Duodenal mucosa (tissue), 2 donors: ENCODE measurements at regions not wholly inside any gene's neighbourhood (a gene's known extent, or its start where the extent isn't known, plus 50 kb on each side); places are given as distances from the start of the nearest gene placed in this dataset.

Experiments used
- H3K27ac ChIP-seq: one replicate; pipeline ENCODE4 v1.7.0; 2013; ENCODE audit warnings: low read depth, low read length
- H3K27me3 ChIP-seq, 2 donors: one replicate each; pipeline ENCODE4 v1.7.0; 2013; ENCODE audit warnings: low read length in 2 of 2, control low read depth in 1 of 2; ENCODE audit not compliant: insufficient read depth in 2 of 2, control insufficient read depth in 1 of 2
- H3K36me3 ChIP-seq, 2 donors: one replicate each; pipeline ENCODE4 v1.7.0; 2013; ENCODE audit warnings: low read length in 2 of 2, control low read depth in 1 of 2; ENCODE audit not compliant: insufficient read depth in 2 of 2, control insufficient read depth in 1 of 2
- H3K4me1 ChIP-seq, 2 donors: one replicate each; pipeline ENCODE4 v1.7.0; 2013; ENCODE audit warnings: low read length in 2 of 2, control low read depth in 1 of 2; ENCODE audit not compliant: insufficient read depth in 2 of 2, control insufficient read depth in 1 of 2
- H3K4me3 ChIP-seq, 2 donors: one replicate each; pipeline ENCODE4 v1.7.0; 2013; ENCODE audit warnings: low read length in 2 of 2, low read depth in 1 of 2
- H3K9ac ChIP-seq, 2 donors: one replicate each; pipeline ENCODE4 v1.7.0; 2013; ENCODE audit warnings: low read length in 2 of 2, low read depth in 1 of 2
- H3K9me3 ChIP-seq, 2 donors: one replicate each; pipeline ENCODE4 v1.7.0; 2013; ENCODE audit warnings: low read length in 2 of 2, control low read depth in 1 of 2; ENCODE audit not compliant: control insufficient read depth in 1 of 2

DNA sequence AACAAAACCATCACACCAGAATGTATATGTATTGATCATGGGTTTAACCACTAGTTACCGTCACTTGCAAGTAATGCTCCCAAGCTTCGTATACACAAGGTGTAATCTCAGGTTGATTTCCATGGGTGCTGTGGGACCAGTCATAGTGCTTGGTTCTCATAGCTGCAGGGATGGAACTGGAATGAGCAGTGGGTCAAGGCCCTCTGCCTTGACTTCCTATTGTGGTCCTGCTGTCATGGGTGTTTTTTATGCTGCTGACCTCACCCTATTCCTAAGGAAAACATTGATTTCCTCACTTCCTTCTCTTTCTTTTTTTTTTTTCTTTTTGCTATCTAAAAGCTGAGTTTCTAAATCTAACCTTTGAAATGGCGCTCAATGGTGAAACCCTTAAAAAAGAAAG, 325.6 kb upstream of the RASGRP1 start:
- Histone ChIP-seq H3K4me3 (no peak overlapping the region), H3K36me3 (no peaks in the 10 kb centered on the region), H3K27me3 (no peaks in the 10 kb centered on the region), H3K9me3 (no peaks in the 10 kb centered on the region), H3K4me1 (no peaks in the 10 kb centered on the region), H3K27ac (no peak overlapping the region), H3K9ac (no peak overlapping the region)

DNA sequence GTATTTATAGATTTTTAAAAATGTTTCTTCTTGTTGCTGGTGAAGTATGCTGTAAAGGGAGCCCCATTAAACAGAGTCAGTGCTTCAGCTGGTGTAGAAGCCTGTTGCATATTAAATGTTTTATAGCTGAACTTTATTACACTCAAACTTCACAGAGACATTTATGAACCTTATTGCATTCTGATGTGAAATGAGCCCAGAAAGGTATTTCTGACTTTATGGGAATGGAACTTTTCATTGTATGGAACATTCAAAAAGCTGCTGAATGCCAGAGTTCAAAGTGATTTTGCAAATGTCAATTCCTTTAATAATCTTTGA, 329.3 kb upstream of the RASGRP1 start:
- H3K9ac ChIP-seq, result no peak overlapping the region
- H3K4me3 ChIP-seq, result no peak overlapping the region

DNA sequence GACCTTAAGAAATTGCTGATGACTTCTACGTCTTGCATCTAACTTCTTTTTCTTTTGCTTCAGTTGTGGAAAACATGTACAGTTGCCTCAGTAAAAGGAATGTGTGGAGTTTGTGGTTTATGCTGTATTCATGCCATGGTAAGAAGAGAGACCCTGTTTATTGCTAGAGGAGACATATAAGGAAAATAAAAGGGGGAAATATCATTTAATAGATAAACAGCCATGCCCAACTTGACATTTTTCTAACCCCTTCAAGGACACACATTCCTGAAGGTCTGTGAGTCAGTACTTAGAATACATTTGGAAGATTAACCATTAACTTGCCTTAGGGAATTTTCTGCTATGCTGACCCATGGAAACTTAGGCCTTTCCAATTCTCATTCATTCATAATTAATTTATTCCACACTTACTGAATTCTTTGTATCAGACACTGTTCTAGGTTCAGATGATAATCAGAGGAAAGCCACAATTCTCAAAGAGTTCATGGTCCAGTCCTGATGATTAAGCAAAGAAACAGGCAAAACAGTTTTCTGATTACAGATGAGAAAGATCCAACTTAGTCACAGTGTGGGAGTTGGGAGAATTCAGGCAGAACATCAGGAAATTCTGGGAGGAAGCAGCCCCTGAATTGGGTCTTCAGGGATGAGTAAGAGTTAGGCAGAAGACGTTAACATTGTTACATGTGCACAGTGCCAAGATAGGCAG, 329.8 kb upstream of the RASGRP1 start:
- Histone ChIP-seq H3K9ac (no peak overlapping the region), H3K27me3 (no peaks in the 10 kb centered on the region), H3K36me3 (no peaks in the 10 kb centered on the region), H3K4me3 (no peak overlapping the region), H3K27ac (no peak overlapping the region), H3K9me3 (no peaks in the 10 kb centered on the region), H3K4me1 (no peaks in the 10 kb centered on the region)

More for the DNA sequence above, 329.3 kb upstream of the RASGRP1 start:
- H3K9me3 ChIP-seq, result no peaks in the 10 kb centered on the region
- no peaks in the 10 kb centered on the region for H3K4me1 ChIP-seq
- H3K36me3 ChIP-seq, result no peaks in the 10 kb centered on the region
- no peak overlapping the region for H3K27ac ChIP-seq
- H3K27me3 ChIP-seq, result no peaks in the 10 kb centered on the region

DNA sequence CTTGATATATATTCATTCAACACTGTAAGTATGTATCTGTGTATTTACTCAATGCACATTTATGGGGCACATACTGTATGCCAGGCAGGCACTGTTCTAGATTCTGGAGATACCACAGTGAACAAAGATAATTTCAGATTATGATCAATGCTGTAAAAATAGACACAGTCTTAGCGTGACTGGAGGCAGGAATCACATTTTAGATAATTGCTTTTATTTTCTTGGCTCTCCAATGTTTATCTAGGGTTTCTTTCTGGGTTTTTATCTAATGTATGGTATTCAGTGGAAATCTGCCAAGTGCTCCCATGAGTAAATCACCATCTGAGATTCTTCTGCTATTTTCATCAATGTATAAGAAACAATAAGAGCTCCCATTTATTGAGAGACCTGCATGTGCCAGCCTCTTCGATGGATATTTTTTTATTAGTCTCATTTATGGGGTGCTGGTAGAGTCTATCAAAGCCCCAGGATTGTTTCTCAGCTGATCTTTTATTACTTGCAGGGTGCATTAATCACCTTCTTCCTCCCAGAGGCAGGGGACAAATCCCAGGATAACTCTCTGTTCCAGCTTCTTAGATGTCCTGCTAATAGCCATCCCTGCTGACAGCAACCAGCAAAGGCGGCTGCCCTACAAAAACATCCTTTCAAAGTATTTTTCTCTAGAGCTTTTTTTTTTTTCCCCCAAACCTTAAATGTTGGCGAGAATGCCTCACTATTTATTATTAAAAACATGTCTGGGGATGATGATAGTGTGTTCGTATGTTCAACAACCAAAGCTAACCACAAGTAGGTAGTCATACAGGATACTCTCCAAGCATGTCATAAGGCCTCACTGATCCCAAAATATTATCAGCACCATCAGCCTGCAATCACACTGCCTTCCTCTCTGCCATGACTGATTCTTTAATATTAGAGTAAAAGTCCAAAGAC, 331.0 kb upstream of the RASGRP1 start:
- Histone ChIP-seq H3K9ac (no peak overlapping the region), H3K27ac (no peak overlapping the region), H3K9me3 (no peaks in the 10 kb centered on the region), H3K4me3 (no peak overlapping the region), H3K4me1 (no peaks in the 10 kb centered on the region), H3K27me3 (no peaks in the 10 kb centered on the region), H3K36me3 (no peaks in the 10 kb centered on the region)

DNA sequence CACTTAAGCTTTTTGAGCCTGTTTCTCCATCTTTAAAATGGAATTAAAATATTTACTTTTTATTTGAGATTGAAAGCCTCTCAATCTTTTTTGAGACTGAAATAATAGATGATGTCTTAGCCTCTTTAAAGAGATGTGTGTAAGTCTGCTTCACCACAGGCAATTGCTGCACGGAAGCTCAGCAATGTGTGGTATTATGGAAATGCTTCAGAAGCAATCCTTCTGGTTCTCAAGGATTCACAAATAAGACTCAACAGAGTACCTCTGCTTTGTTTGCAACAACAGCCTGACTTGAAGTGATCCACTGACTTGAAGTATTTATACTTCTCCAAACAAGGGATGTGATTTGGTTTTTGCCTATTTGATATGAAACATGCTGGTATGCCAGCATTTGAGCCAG, 332.0 kb upstream of the RASGRP1 start:
- Histone ChIP-seq H3K4me1 (no peaks in the 10 kb centered on the region), H3K27ac (no peak overlapping the region), H3K9me3 (no peaks in the 10 kb centered on the region), H3K27me3 (no peaks in the 10 kb centered on the region), H3K9ac (no peak overlapping the region), H3K36me3 (no peaks in the 10 kb centered on the region), H3K4me3 (no peak overlapping the region)

DNA sequence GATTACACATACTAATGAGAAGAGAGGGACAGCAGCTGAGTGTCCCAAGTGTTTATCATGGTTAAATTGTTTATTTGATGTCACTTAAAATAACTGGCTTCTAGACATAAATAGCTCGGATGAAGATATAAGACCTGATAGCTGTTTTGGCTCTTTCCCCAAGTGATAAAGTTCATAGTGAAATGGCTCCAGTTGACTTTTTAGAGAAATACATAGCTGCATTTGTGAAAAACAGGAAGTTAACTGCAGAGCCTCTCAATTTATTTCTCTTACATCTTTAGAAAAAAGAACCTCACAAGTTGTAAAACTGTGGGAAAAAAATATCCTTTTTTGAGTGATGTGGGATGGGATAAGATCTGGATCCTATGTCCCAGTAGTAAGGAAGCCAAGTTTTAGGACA, 332.9 kb upstream of the RASGRP1 start:
- no peaks in the 10 kb centered on the region for H3K27me3 ChIP-seq
- H3K9ac ChIP-seq, result no peak overlapping the region
- no peak overlapping the region for H3K4me3 ChIP-seq
- no peaks in the 10 kb centered on the region for H3K9me3 ChIP-seq
- no peaks in the 10 kb centered on the region for H3K36me3 ChIP-seq
- no peak overlapping the region for H3K27ac ChIP-seq
- H3K4me1 ChIP-seq, result no peaks in the 10 kb centered on the region

DNA sequence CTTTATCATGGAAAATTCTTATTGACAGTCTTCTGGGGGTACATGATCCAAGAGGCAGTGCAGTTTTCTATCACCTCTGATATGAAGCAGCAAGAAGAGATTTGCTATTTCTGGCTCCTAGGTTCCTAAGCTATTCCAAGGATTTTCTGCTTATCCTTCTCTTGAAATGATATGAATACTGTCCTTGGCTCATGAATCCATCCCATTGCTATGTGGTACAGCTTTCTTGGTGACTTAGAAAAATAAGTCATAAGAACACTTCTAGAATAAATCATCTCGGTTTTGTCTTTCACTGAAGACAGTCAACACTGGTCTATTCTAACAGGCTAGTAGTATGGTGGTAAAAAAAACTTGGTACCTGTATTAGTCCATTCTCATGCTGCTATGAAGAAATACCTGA, 333.6 kb upstream of the RASGRP1 start:
- Histone ChIP-seq H3K9me3 (no peaks in the 10 kb centered on the region), H3K9ac (no peak overlapping the region), H3K27ac (no peak overlapping the region), H3K4me3 (no peak overlapping the region), H3K27me3 (no peaks in the 10 kb centered on the region), H3K4me1 (no peaks in the 10 kb centered on the region), H3K36me3 (no peaks in the 10 kb centered on the region)

DNA sequence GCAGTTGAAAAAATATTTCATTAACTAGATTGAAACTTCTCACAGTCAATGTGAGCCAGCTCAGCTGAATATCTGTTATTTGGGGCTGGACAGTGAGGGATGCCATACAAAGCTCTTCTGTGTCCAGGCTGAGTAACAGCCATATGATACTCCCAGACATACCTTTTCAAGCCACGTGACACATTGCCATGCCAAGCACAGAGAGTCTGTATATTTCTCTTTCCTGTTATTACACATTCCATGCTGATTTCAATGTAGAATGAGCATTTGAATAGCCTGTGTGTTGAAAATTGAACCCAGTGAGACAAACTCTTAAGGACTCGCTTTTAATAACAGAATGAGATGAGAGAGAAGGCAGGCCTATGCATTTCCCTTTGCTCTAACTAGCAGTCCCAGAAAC, 334.7 kb upstream of the RASGRP1 start:
- Histone ChIP-seq H3K4me1 (no peaks in the 10 kb centered on the region), H3K27ac (no peak overlapping the region), H3K36me3 (no peaks in the 10 kb centered on the region), H3K27me3 (no peaks in the 10 kb centered on the region), H3K9ac (no peak overlapping the region), H3K9me3 (no peaks in the 10 kb centered on the region), H3K4me3 (no peak overlapping the region)

DNA sequence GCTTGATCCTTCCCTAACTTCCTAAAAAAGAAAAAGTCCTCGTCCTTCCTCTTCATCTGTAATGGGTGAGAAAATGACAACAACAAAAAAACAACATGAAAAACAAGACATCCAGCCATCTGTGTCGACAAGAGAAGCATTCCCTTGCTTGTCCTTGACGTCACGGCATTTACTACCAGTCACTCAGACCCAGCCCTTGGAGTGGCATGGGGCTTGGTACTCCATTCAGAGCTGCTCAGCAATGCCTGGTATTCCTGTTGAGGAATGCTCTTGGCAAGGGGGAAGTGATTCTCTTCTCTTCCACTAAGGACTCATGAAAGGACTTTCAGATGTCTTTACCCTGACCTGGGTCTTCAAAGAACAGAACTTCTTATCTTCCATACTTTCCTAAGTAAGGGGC, 339.7 kb upstream of the RASGRP1 start:
- Histone ChIP-seq H3K9me3 (no peaks in the 10 kb centered on the region), H3K4me3 (no peak overlapping the region), H3K4me1 (no peaks in the 10 kb centered on the region), H3K27ac (no peak overlapping the region), H3K9ac (no peak overlapping the region), H3K27me3 (no peaks in the 10 kb centered on the region), H3K36me3 (no peaks in the 10 kb centered on the region)

DNA sequence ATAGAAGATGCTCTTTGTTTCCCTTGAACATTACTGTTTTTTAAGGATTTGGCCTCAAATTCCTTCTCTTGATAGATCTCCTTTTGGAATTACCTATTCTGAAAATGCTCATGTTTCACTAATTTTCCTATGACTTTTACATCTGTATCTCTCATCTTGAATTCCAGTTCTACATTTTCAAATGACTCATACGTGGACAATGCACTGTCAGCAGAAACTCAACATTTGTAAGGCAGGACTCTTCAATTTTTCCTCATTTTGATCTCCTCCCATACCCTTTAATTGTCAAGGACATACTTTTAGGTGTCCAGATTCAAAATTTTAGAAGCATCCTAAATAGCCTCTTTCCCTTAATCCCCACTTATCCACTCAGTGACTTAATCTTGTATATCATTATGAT, 341.0 kb upstream of the RASGRP1 start:
- Histone ChIP-seq H3K27me3 (no peaks in the 10 kb centered on the region), H3K9ac (no peak overlapping the region), H3K9me3 (no peaks in the 10 kb centered on the region), H3K4me1 (no peaks in the 10 kb centered on the region), H3K4me3 (no peak overlapping the region), H3K36me3 (no peaks in the 10 kb centered on the region), H3K27ac (no peak overlapping the region)
